ENCODE measurements at regions not wholly inside any gene's neighbourhood (a gene's known extent, or its start where the extent isn't known, plus 50 kb on each side); places are given as distances from the start of the nearest gene placed in this dataset.

- intact Hi-C loops (cut with micrococcal nuclease), result no loop called here
- DNase-seq (ENCODE audit: unreplicated experiment), result no peak
Measured at GRCh38 chr13:73542446-73542845, 483.6 kb downstream of the KLF5 start.

GRCh38 chr13:73536865-73537264 is 478.1 kb downstream of the KLF5 start:
- intact Hi-C loops (cut with micrococcal nuclease), result no loop called here
- Mint-ChIP-seq H3K4me3 (ENCODE audit: unreplicated experiment) (no peak overlapping the region), H3K27me3 (ENCODE audit: insufficient read depth, unreplicated experiment) (no peaks in the 10 kb centered on the region), H3K4me1 (ENCODE audit: insufficient read depth, unreplicated experiment) (no peaks in the 10 kb centered on the region), H3K36me3 (ENCODE audit: insufficient read depth, unreplicated experiment) (no peaks in the 10 kb centered on the region), H3K9me3 (ENCODE audit: unreplicated experiment) (no peaks in the 10 kb centered on the region), H3K27ac (ENCODE audit: low read depth, unreplicated experiment) (no peak overlapping the region)
- CTCF ChIA-PET, result interaction anchor here (0.6 kb wide), 1 partner anchor 410 kb away, joined by 3 read pairs; no protein-coding TSS in a partner anchor
- POLR2A ChIA-PET, result interaction anchor here (1.5 kb wide), 1 partner anchor 9 kb away, joined by 5 read pairs; no protein-coding TSS in a partner anchor
- BruUV-seq (replicated peaks), result no TSS peak
- DNase-seq (ENCODE audit: unreplicated experiment), result no peak
- TF ChIP-seq CTCF (IDR thresholded peaks at IDR 0.05; ENCODE audit: unreplicated experiment), result no peak

More at GRCh38 chr13:73542446-73542845, 483.6 kb downstream of the KLF5 start:
- BruUV-seq (replicated peaks), result no TSS peak
- H3K27me3 Mint-ChIP-seq (ENCODE audit: insufficient read depth, unreplicated experiment), result no peaks in the 10 kb centered on the region
- no peak overlapping the region for H3K4me3 Mint-ChIP-seq (ENCODE audit: unreplicated experiment)
- ChIA-PET POLR2A (interaction anchor here (0.8 to 1.4 kb wide), 3 partner anchors 20 to 208 kb away, joined by 3 to 4 read pairs (median 4); no protein-coding TSS in a partner anchor), CTCF (interaction anchor here (0.6 to 1.1 kb wide), 4 partner anchors 16 to 165 kb away, joined by 3 read pairs; no protein-coding TSS in a partner anchor)
- no peaks in the 10 kb centered on the region for H3K4me1 Mint-ChIP-seq (ENCODE audit: insufficient read depth, unreplicated experiment)
- H3K9me3 Mint-ChIP-seq (ENCODE audit: unreplicated experiment), result no peaks in the 10 kb centered on the region
- TF ChIP-seq CTCF (IDR thresholded peaks at IDR 0.05; ENCODE audit: unreplicated experiment), result no peak
- no peaks in the 10 kb centered on the region for H3K36me3 Mint-ChIP-seq (ENCODE audit: insufficient read depth, unreplicated experiment)
- no peak overlapping the region for H3K27ac Mint-ChIP-seq (ENCODE audit: low read depth, unreplicated experiment)

- intact Hi-C loops (cut with micrococcal nuclease), result no loop called here
- POLR2A ChIA-PET, result interaction anchor here (1.5 kb wide), 1 partner anchor 10 kb away, joined by 5 read pairs; no protein-coding TSS in a partner anchor
- H3K27ac Mint-ChIP-seq (ENCODE audit: low read depth, unreplicated experiment), result no peak overlapping the region
- DNase-seq (ENCODE audit: unreplicated experiment), result no peak
- no TSS peak for BruUV-seq (replicated peaks)
- no peaks in the 10 kb centered on the region for H3K36me3 Mint-ChIP-seq (ENCODE audit: insufficient read depth, unreplicated experiment)
- no peaks in the 10 kb centered on the region for H3K27me3 Mint-ChIP-seq (ENCODE audit: insufficient read depth, unreplicated experiment)
- no peaks in the 10 kb centered on the region for H3K4me1 Mint-ChIP-seq (ENCODE audit: insufficient read depth, unreplicated experiment)
- no peak overlapping the region for H3K4me3 Mint-ChIP-seq (ENCODE audit: unreplicated experiment)
- H3K9me3 Mint-ChIP-seq (ENCODE audit: unreplicated experiment), result no peaks in the 10 kb centered on the region
- CTCF ChIA-PET, result interaction anchor here (0.5 kb wide), 1 partner anchor 9 kb away, joined by 3 read pairs; no protein-coding TSS in a partner anchor
- no peak for TF ChIP-seq CTCF (IDR thresholded peaks at IDR 0.05; ENCODE audit: unreplicated experiment)
Measured at GRCh38 chr13:73535341-73535740, 476.5 kb downstream of the KLF5 start.

DNA sequence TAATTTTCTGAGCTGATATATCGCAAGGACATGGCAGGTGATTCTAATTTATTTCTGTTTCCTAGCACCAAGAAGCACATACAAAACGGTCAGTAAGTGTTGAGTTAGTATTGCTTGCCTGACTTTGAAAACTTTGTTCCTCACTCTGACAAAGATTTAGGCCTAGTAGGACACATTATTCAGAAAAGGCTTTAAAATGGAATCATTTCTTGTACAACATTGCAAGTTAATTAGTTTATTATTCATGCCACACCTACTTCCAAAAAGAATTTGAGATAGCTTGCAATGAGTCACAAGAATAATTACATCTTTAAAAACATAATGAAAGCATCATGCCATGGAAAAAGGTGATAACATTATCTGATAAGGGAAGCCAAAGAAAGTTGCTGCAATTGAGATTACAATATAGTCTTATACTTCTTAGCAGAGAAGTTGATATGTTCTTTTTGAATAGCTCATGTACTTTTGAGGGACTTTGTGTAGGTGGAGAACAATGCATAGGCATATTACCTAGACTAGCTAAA is 474.2 kb downstream of the KLF5 start:
- ChIA-PET CTCF (interaction anchor here (1.5 to 1.8 kb wide), 2 partner anchors 11 to 13 kb away, joined by 6 to 7 read pairs; no protein-coding TSS in a partner anchor), POLR2A (interaction anchor here (0.6 to 1.0 kb wide), 3 partner anchors 20 to 278 kb away, joined by 3 read pairs; no protein-coding TSS in a partner anchor)
- no peaks in the 10 kb centered on the region for H3K9me3 Mint-ChIP-seq (ENCODE audit: unreplicated experiment)
- no TSS peak for BruUV-seq (replicated peaks)
- no peaks in the 10 kb centered on the region for H3K27me3 Mint-ChIP-seq (ENCODE audit: insufficient read depth, unreplicated experiment)
- no peak overlapping the region for H3K4me3 Mint-ChIP-seq (ENCODE audit: unreplicated experiment)
- no peak overlapping the region for H3K27ac Mint-ChIP-seq (ENCODE audit: low read depth, unreplicated experiment)
- H3K4me1 Mint-ChIP-seq (ENCODE audit: insufficient read depth, unreplicated experiment), result no peaks in the 10 kb centered on the region
- TF ChIP-seq CTCF (IDR thresholded peaks at IDR 0.05; ENCODE audit: unreplicated experiment), result no peak
- intact Hi-C loops (cut with micrococcal nuclease), result no loop called here
- H3K36me3 Mint-ChIP-seq (ENCODE audit: insufficient read depth, unreplicated experiment), result no peaks in the 10 kb centered on the region
- DNase-seq (ENCODE audit: unreplicated experiment), result no peak
